Panc1 (cell line): ENCODE measurements at regions not wholly inside any gene's neighbourhood (a gene's known extent, or its start where the extent isn't known, plus 50 kb on each side); places are given as distances from the start of the nearest gene placed in this dataset.

Experiments used
- POLR2AphosphoS5 ChIP-seq: IDR thresholded peaks from 2 replicates; pipeline ENCODE4 v1.6.1; 2012; ENCODE audit warnings: mild to moderate bottlenecking, low read depth, low read length, moderate library complexity
- REST ChIP-seq, 2 experiments: IDR thresholded peaks; 2 replicates each; pipeline ENCODE4 v1.6.1; 2011 to 2012; ENCODE audit warnings: low read depth in 2 of 2, control low read depth in 1 of 2, low read length in 1 of 2, mild to moderate bottlenecking in 1 of 2, moderate library complexity in 1 of 2; ENCODE audit not compliant: insufficient read depth in 1 of 2
- SIN3A ChIP-seq: IDR thresholded peaks from 2 replicates; pipeline ENCODE4 v1.6.1; 2012; ENCODE audit warnings: low read depth, mild to moderate bottlenecking, low read length, moderate library complexity, borderline replicate concordance; ENCODE audit not compliant: insufficient read depth
- TCF7L2 ChIP-seq: IDR thresholded peaks from 2 replicates; pipeline ENCODE4 v1.6.1; 2011; ENCODE audit warnings: mild to moderate bottlenecking, low read depth, low read length, inconsistent platforms
- TF ChIP-seq, protein P1 (sequence below): fragments of 450-650 bp; IDR thresholded peaks from 2 replicates; pipeline ENCODE4 v1.5.1; 2017; ENCODE audit warnings: mild to moderate bottlenecking

DNA sequence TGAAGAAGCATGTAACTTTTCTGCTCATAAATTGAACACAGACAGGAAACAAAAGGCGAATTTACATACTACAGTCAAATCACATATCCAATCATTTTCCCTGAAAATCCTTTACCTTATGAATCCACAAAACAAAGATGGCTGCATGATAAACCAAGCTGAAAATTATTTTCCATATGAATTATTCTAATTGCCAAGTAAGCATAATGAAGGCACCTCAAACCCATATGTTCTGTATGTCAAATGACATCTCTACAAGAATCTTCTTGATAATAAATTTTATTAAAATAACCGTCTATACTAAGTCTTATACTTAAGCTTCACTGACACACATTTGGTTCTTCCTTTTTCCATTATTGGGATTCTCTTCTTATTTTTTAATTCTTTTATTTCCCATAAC, 1242.6 kb downstream of the CNTNAP5 start:
- no peak for TF ChIP-seq POLR2AphosphoS5
- TF ChIP-seq, protein P1, sequence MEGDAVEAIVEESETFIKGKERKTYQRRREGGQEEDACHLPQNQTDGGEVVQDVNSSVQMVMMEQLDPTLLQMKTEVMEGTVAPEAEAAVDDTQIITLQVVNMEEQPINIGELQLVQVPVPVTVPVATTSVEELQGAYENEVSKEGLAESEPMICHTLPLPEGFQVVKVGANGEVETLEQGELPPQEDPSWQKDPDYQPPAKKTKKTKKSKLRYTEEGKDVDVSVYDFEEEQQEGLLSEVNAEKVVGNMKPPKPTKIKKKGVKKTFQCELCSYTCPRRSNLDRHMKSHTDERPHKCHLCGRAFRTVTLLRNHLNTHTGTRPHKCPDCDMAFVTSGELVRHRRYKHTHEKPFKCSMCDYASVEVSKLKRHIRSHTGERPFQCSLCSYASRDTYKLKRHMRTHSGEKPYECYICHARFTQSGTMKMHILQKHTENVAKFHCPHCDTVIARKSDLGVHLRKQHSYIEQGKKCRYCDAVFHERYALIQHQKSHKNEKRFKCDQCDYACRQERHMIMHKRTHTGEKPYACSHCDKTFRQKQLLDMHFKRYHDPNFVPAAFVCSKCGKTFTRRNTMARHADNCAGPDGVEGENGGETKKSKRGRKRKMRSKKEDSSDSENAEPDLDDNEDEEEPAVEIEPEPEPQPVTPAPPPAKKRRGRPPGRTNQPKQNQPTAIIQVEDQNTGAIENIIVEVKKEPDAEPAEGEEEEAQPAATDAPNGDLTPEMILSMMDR = no peak
- TF ChIP-seq TCF7L2 = no peak
- no peak for TF ChIP-seq REST (IDR thresholded peaks at IDR 0.05; ENCODE audit: insufficient read depth in 1 of 2, low read depth in 2 of 2, low read length in 1 of 2)
- TF ChIP-seq SIN3A = no peak
